ENCODE measurements at regions not wholly inside any gene's neighbourhood (a gene's known extent, or its start where the extent isn't known, plus 50 kb on each side); places are given as distances from the start of the nearest gene placed in this dataset.
"Not testable (repeated sequence)": the region's sequence is repeated elsewhere in the genome, so short reads cannot be mapped to it uniquely, and the experiment has no call there.

DNA sequence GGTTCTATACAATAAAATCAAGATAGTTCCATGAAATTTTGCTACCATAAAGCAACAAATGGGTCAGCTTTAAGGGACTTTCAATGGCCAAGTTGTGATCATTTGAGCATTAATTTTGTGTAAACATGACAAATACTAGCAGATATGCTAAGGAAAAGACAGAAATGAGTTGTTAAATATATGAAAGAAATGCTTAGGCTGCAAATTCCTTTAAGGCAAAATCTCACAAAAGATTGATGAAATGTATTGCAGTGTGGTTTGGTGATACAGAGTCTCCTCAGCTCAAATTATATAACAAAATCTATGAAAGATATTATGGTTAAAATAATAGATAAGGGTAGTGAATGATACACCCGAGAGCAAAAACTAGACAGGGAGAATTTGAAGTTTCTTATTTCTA, 377.2 kb downstream of the RAP2B start:
- DNase-seq (ENCODE audit: low spot score), result no peak
- TF ChIP-seq, protein P1, sequence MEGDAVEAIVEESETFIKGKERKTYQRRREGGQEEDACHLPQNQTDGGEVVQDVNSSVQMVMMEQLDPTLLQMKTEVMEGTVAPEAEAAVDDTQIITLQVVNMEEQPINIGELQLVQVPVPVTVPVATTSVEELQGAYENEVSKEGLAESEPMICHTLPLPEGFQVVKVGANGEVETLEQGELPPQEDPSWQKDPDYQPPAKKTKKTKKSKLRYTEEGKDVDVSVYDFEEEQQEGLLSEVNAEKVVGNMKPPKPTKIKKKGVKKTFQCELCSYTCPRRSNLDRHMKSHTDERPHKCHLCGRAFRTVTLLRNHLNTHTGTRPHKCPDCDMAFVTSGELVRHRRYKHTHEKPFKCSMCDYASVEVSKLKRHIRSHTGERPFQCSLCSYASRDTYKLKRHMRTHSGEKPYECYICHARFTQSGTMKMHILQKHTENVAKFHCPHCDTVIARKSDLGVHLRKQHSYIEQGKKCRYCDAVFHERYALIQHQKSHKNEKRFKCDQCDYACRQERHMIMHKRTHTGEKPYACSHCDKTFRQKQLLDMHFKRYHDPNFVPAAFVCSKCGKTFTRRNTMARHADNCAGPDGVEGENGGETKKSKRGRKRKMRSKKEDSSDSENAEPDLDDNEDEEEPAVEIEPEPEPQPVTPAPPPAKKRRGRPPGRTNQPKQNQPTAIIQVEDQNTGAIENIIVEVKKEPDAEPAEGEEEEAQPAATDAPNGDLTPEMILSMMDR (IDR thresholded peaks at IDR 0.05; ENCODE audit: extremely low read depth, missing control alignments), result no peak

DNA sequence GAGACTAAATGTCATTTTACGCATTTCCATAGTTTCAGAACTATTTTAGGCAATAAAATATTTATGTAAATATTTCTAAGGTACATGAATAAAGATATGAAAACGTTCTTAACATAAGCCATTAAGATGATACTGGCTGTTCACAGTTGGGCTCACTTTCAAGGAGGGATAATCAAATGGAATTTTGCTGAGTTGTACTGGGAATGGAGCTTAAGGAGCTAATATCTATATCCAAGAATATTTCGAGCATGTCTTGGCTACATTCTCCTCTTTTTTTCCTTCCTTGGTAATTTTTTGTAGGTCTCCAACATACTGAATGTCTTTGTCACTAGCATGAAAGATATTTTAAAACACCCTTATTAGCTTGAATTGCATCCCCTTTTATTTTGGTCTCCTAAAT, 383.4 kb downstream of the RAP2B start:
- DNase-seq (ENCODE audit: low spot score), result no peak
- TF ChIP-seq, protein P1 (IDR thresholded peaks at IDR 0.05; ENCODE audit: extremely low read depth, missing control alignments), result no peak

DNA sequence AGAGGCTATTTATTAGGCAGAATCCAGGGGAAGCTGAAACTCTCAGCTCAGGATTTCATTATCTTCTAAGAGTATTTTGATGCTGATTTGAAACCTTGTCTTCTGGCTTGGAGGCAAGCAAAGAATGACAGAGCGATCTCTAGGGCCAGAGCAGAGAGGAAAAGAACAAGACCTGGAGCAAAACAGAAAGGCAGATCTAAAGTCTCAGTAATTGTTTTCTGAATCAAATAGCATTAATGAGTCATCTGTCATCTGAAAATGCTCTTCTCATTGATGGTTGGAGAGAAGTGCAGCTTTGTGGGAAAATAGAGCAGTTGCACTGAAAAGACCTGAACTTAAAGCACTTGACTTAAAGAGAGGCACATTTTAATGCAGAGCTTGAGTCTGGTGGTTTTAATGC, 385.9 kb downstream of the RAP2B start:
- no peak for DNase-seq (ENCODE audit: low spot score)
- TF ChIP-seq, protein P1 (IDR thresholded peaks at IDR 0.05; ENCODE audit: extremely low read depth, missing control alignments), result no peak

DNA sequence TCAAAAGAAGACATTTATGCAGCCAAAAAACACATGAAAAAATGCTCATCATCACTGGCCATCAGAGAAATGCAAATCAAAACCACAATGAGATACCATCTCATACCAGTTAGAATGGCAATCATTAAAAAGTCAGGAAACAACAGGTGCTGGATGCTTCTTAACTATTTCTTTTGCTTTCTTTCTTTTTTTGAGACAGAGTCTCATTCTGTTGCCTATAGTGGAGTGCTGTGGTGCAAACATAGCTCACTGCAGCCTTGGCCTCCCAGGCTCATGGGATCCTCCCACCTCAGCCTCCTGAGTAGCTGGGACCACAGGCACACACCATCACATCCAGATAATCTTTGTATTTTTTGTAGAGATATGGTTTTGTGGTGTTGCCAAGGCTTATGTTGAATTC, 387.7 kb downstream of the RAP2B start:
- not testable (repeated sequence) for DNase-seq (ENCODE audit: low spot score)

DNA sequence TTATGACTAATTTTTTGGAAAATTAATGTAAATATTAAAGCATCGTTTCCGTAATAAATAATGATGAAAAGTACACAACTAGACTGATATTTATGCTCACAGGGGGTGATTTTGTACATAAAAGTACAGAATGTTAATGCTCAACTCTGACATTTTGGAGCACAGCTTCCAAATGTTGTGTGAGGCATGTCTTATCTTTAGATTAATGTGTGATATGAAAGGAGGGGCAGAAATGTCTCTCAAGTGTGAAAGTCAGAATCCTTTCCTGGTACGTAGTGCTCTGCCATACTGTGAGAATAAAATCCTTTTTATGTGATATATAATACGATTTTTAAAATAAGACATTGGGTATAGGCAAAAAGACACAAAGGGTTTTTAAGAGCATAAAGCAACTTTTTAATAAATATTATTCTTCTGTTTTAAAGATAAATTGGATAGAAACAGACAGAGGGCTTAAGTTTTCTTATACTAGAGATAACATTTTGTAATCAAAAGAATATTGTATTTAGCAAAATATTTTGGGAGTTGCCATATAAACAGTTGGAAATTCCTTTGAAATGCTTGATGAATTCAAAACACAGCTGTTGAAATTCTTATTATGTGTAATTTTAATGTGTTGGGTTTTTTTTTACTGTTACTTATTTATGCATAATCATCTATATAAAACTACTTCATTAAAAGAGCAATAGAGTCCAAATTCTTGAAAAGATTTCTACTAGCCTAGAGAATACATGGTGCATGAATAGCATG, 389.7 kb downstream of the RAP2B start:
- TF ChIP-seq, protein P1 (IDR thresholded peaks at IDR 0.05; ENCODE audit: extremely low read depth, missing control alignments), result no peak
- DNase-seq (ENCODE audit: low spot score), result no peak

DNA sequence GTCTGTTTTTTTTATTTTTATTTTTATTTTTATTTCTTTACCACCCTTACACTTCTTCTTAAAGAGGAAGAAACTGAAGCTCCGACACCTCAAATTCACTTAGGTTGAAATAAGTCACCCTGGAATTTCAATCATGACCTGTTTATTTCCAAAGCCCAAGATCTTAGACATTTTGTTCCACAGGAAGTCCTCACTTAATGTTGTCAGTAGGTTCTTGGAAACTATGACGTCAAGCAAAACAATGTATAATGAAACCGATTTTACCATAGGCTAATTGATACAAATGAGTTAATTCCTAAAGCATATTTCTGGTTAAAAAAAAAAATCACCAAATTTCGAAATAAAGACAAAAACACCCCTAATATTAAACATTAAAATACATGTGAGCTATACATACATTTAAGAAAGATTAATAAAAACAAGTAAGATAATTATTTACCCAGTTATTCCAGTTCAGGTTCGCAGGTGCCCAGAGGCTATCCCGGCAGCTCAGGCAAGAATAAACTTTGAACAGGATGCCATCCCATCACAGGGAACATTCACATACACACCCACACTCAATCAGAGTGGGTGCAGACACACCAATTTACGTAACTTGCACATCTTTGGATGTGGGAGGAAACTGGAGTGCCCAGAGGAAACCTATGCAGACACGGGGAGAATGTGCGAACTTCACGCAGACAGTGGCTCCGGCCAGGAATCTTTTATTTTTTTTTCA, 391.0 kb downstream of the RAP2B start:
- no peak for DNase-seq (ENCODE audit: low spot score)
- TF ChIP-seq, protein P1 (IDR thresholded peaks at IDR 0.05; ENCODE audit: extremely low read depth, missing control alignments), result no peak

DNA sequence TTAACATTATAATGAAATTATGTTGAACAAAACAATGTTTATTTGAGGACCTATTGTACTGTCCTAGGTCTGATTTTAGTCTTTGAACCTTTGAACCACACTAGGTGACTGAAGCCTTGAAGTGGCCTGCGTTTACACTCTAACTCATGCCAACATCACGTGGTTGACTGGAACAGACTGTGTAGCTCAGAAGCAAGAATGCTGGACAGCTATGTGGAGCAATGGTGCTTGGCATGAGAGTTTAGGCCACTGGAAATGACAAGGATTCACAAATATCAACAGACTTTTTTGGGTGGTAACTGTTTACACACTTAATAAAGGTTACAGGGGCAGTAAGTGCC, 391.5 kb downstream of the RAP2B start:
- no peak for DNase-seq (ENCODE audit: low spot score)
- TF ChIP-seq, protein P1 (IDR thresholded peaks at IDR 0.05; ENCODE audit: extremely low read depth, missing control alignments), result no peak

DNA sequence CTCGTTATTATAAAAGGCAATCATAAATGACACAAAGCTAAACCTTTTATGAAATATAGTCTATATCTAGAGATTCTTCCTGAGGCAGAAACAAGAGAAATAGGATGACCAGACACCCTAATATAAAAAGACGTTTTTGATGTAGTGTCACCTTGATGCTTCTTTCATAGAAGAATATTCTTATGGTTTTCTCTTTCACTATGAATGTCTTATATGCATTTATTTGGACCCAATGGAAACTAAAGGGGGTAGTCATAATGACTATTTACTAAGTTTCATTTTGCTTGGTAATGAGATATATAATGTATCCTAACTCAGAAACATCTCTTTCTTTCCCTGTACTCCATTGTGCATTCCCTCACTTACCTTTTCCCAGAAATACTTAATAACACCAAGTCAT, 393.9 kb downstream of the RAP2B start:
- TF ChIP-seq, protein P1 (IDR thresholded peaks at IDR 0.05; ENCODE audit: extremely low read depth, missing control alignments), result no peak
- no peak for DNase-seq (ENCODE audit: low spot score)

DNA sequence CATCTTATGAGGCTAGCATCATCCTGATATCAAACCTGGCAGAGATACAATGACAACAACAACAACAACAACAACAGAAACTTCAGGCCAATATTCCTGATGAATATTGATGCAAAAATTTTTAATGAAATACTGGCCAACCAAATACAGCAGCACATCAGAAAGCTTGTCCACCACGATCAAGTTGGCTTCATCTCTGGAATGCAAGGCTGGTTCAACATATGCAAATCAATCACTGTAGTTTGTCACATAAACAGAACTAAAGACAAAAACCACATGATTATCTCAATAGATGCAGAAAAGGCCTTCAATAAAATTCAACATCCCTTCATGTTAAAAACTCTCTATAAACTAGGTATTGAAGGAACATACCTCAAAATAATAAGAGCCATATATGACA, 397.3 kb downstream of the RAP2B start:
- not testable (repeated sequence) for DNase-seq (ENCODE audit: low spot score)
